ENCODE measurements at regions not wholly inside any gene's neighbourhood (a gene's known extent, or its start where the extent isn't known, plus 50 kb on each side); places are given as distances from the start of the nearest gene placed in this dataset.

- TF ChIP-seq TARDBP (IDR thresholded peaks at IDR 0.05) = no peak
- TF ChIP-seq L3MBTL2 (conservative IDR thresholded peaks at IDR 0.05) = no peak
- TF ChIP-seq HDGF (IDR thresholded peaks at IDR 0.05; ENCODE audit: borderline replicate concordance) = no peak
- TF ChIP-seq ELF4 (IDR thresholded peaks at IDR 0.05) = no peak
- no peak for TF ChIP-seq FOXA1 (IDR thresholded peaks at IDR 0.05)
- TF ChIP-seq, protein P1, sequence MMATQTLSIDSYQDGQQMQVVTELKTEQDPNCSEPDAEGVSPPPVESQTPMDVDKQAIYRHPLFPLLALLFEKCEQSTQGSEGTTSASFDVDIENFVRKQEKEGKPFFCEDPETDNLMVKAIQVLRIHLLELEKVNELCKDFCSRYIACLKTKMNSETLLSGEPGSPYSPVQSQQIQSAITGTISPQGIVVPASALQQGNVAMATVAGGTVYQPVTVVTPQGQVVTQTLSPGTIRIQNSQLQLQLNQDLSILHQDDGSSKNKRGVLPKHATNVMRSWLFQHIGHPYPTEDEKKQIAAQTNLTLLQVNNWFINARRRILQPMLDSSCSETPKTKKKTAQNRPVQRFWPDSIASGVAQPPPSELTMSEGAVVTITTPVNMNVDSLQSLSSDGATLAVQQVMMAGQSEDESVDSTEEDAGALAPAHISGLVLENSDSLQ (IDR thresholded peaks at IDR 0.05) = no peak
- no peak for TF ChIP-seq FOXK2 (IDR thresholded peaks at IDR 0.05)
- TF ChIP-seq NFRKB (IDR thresholded peaks at IDR 0.05) = no peak
- TF ChIP-seq SP1 (IDR thresholded peaks at IDR 0.05) = no peak
- TF ChIP-seq LEF1 (IDR thresholded peaks at IDR 0.05; ENCODE audit: borderline replicate concordance) = no peak
- no peak for TF ChIP-seq FOXM1 (IDR thresholded peaks at IDR 0.05; ENCODE audit: borderline replicate concordance)
- TF ChIP-seq CTBP1 (IDR thresholded peaks at IDR 0.05; ENCODE audit: borderline replicate concordance) = no peak
- TF ChIP-seq ZNF384 (IDR thresholded peaks at IDR 0.05) = no peak
- no peak for TF ChIP-seq BHLHE40 (IDR thresholded peaks at IDR 0.05; ENCODE audit: borderline replicate concordance)
- CTCF ChIA-PET = interaction anchor here (0.6 kb wide), 1 partner anchor 1054 kb away, joined by 3 read pairs; no protein-coding TSS in a partner anchor
- no peak for DNase-seq (ENCODE audit: extremely low spot score)
- POLR2A ChIA-PET = no interaction called here
Measured at GRCh38 chr11:80782135-80782885, 1341.5 kb upstream of the TENM4 start.

DNA sequence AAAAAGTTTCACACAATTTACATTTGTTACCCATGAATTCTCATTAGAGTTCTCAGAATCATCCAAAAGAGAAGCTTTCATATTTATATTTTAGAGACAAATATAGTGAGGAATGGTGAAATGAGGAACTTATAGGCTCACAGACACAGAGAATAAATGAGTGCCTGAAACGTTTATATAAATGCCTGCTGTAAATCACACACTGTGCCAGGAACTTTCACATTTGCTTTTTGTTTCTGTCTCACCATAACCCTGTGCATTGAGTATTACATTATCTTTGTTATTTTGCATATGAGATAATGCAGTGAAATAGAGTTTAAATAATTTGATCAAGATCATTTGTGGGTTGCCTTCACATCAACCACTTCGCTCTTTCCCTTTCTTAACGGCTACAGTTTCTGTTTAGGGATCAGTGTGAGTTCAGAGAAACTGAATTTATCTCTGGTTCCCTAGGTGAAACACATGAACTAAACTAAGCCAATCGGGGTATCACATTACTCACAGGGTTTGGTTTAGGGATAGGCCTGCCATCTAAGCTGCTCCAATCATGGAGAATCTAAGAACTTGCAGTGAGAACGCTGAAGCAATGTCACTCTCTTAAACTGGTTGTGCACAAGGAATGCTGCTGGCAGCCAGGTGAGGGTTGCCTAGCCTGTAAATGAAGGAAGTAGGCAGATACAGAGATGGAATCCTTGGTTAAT is 1339.2 kb upstream of the TENM4 start:
- POLR2A ChIA-PET = no interaction called here
- no peak for DNase-seq (ENCODE audit: extremely low spot score)
- no peak for TF ChIP-seq LEF1 (IDR thresholded peaks at IDR 0.05; ENCODE audit: borderline replicate concordance)
- no peak for TF ChIP-seq FOXK2 (IDR thresholded peaks at IDR 0.05)
- CTCF ChIA-PET = no interaction called here

- CTCF ChIA-PET = no interaction called here
- DNase-seq (ENCODE audit: extremely low spot score) = no peak
- TF ChIP-seq ELF4 (IDR thresholded peaks at IDR 0.05) = no peak
- POLR2A ChIA-PET = no interaction called here
Measured at GRCh38 chr11:80778941-80779340, 1338.1 kb upstream of the TENM4 start.

DNA sequence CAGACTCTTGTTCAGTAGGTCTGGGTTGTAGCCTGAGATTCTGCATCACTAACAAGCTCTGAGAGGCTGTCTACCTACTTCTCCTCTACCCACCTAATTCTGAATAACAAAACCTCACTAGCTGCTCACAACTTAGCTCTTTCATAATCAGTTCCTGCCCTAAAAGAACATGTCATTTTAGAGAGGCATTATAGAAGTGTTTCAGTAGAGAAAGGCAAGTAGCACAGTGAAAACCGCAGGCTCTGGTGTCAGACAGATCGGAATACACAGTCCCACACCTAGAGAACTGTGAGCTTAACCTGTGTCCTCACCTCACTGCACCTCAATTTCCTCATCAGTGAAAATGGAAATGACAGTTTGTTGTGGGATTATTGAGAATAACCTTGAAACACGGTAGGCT is 1337.6 kb upstream of the TENM4 start:
- POLR2A ChIA-PET = no interaction called here
- CTCF ChIA-PET = interaction anchor here (0.5 kb wide), 1 partner anchor 38 kb away, joined by 3 read pairs; no protein-coding TSS in a partner anchor
- DNase-seq (ENCODE audit: extremely low spot score) = no peak
- no peak for TF ChIP-seq CTBP1 (IDR thresholded peaks at IDR 0.05; ENCODE audit: borderline replicate concordance)
- TF ChIP-seq SP1 (IDR thresholded peaks at IDR 0.05) = no peak

- POLR2A ChIA-PET = no interaction called here
- TF ChIP-seq FOXA1 (IDR thresholded peaks at IDR 0.05) (no peak), CTBP1 (IDR thresholded peaks at IDR 0.05; ENCODE audit: borderline replicate concordance) (no peak), HDGF (IDR thresholded peaks at IDR 0.05; ENCODE audit: borderline replicate concordance) (no peak), LEF1 (IDR thresholded peaks at IDR 0.05; ENCODE audit: borderline replicate concordance) (no peak), SUZ12 (IDR thresholded peaks at IDR 0.05) (no peak), ARNT (IDR thresholded peaks at IDR 0.05) (no peak), FOXK2 (IDR thresholded peaks at IDR 0.05) (no peak), BHLHE40 (IDR thresholded peaks at IDR 0.05; ENCODE audit: borderline replicate concordance) (no peak), ELF4 (IDR thresholded peaks at IDR 0.05) (no peak), ZNF384 (IDR thresholded peaks at IDR 0.05) (no peak), FOXM1 (IDR thresholded peaks at IDR 0.05; ENCODE audit: borderline replicate concordance) (no peak), L3MBTL2 (conservative IDR thresholded peaks at IDR 0.05) (no peak), TARDBP (IDR thresholded peaks at IDR 0.05) (no peak), NFRKB (IDR thresholded peaks at IDR 0.05) (no peak), SP1 (IDR thresholded peaks at IDR 0.05) (no peak)
- TF ChIP-seq, protein P1 (IDR thresholded peaks at IDR 0.05) = no peak
- no peak for DNase-seq (ENCODE audit: extremely low spot score)
- CTCF ChIA-PET = no interaction called here
Measured at GRCh38 chr11:80773919-80774318, 1333.1 kb upstream of the TENM4 start.

- TF ChIP-seq FOXK2 (IDR thresholded peaks at IDR 0.05) = no peak
- no peak for TF ChIP-seq BHLHE40 (IDR thresholded peaks at IDR 0.05; ENCODE audit: borderline replicate concordance)
- TF ChIP-seq ARNT (IDR thresholded peaks at IDR 0.05) = no peak
- no peak for TF ChIP-seq ELF4 (IDR thresholded peaks at IDR 0.05)
- TF ChIP-seq FOXM1 (IDR thresholded peaks at IDR 0.05; ENCODE audit: borderline replicate concordance) = no peak
- no peak for TF ChIP-seq TARDBP (IDR thresholded peaks at IDR 0.05)
- no peak for TF ChIP-seq FOXA1 (IDR thresholded peaks at IDR 0.05)
- no peak for TF ChIP-seq HDGF (IDR thresholded peaks at IDR 0.05; ENCODE audit: borderline replicate concordance)
- TF ChIP-seq LEF1 (IDR thresholded peaks at IDR 0.05; ENCODE audit: borderline replicate concordance) = no peak
- no peak for TF ChIP-seq L3MBTL2 (conservative IDR thresholded peaks at IDR 0.05)
- TF ChIP-seq, protein P1 (IDR thresholded peaks at IDR 0.05) = no peak
- TF ChIP-seq SP1 (IDR thresholded peaks at IDR 0.05) = no peak
- TF ChIP-seq CTBP1 (IDR thresholded peaks at IDR 0.05; ENCODE audit: borderline replicate concordance) = no peak
- no peak for TF ChIP-seq NFRKB (IDR thresholded peaks at IDR 0.05)
- no peak for TF ChIP-seq SUZ12 (IDR thresholded peaks at IDR 0.05)
- no peak for DNase-seq (ENCODE audit: extremely low spot score)
- CTCF ChIA-PET = no interaction called here
- POLR2A ChIA-PET = no interaction called here
Measured at GRCh38 chr11:80771017-80771416, 1330.2 kb upstream of the TENM4 start.
